ENCODE measurements at regions not wholly inside any gene's neighbourhood (a gene's known extent, or its start where the extent isn't known, plus 50 kb on each side); places are given as distances from the start of the nearest gene placed in this dataset.

- DNase-seq, result no peak
These were observed 180.0 kb upstream of the LHX5 start for GRCh38 chr12:113651662-113652061.

GRCh38 chr12:113650476-113650875, 178.8 kb upstream of the LHX5 start:
- no peak for DNase-seq

- no peak for DNase-seq
These were observed 177.7 kb upstream of the LHX5 start for GRCh38 chr12:113649256-113649830.

GRCh38 chr12:113647048-113647447, 175.4 kb upstream of the LHX5 start:
- no peak for DNase-seq

GRCh38 chr12:113645603-113646002, 173.9 kb upstream of the LHX5 start:
- no peak for DNase-seq

GRCh38 chr12:113645183-113645582, 173.5 kb upstream of the LHX5 start:
- DNase-seq, result no peak

- no peak for DNase-seq
These were observed 171.7 kb upstream of the LHX5 start for GRCh38 chr12:113643177-113643974.

GRCh38 chr12:113642672-113643071, 171.0 kb upstream of the LHX5 start:
- no peak for DNase-seq

- DNase-seq, result no peak
These were observed 170.5 kb upstream of the LHX5 start for GRCh38 chr12:113642216-113642615.

GRCh38 chr12:113641426-113642030, 169.9 kb upstream of the LHX5 start:
- DNase-seq, result no peak

GRCh38 chr12:113640837-113641236, 169.2 kb upstream of the LHX5 start:
- no peak for DNase-seq

- no peak for DNase-seq
These were observed 167.8 kb upstream of the LHX5 start for GRCh38 chr12:113639474-113639873.

GRCh38 chr12:113638460-113638775, 166.7 kb upstream of the LHX5 start:
- DNase-seq, result no peak

- no peak for DNase-seq
These were observed 163.3 kb upstream of the LHX5 start for GRCh38 chr12:113634982-113635381.

GRCh38 chr12:113634474-113634873, 162.8 kb upstream of the LHX5 start:
- DNase-seq, result no peak

- no peak for DNase-seq
These were observed 162.1 kb upstream of the LHX5 start for GRCh38 chr12:113633678-113634332.

GRCh38 chr12:113630625-113631024, 159.0 kb upstream of the LHX5 start:
- no peak for DNase-seq

GRCh38 chr12:113625499-113625898, 153.8 kb upstream of the LHX5 start:
- DNase-seq, result no peak

- no peak for DNase-seq
These were observed 150.7 kb upstream of the LHX5 start for GRCh38 chr12:113622410-113622809.

- DNase-seq, result no peak
These were observed 148.8 kb upstream of the LHX5 start for GRCh38 chr12:113620437-113620976.

- no peak for DNase-seq
These were observed 147.5 kb upstream of the LHX5 start for GRCh38 chr12:113619202-113619601.

GRCh38 chr12:113613414-113613813, 141.7 kb upstream of the LHX5 start:
- DNase-seq, result no peak

GRCh38 chr12:113612793-113613192, 141.1 kb upstream of the LHX5 start:
- no peak for DNase-seq
